D721Med (cell line): ENCODE measurements at regions not wholly inside any gene's neighbourhood (a gene's known extent, or its start where the extent isn't known, plus 50 kb on each side); places are given as distances from the start of the nearest gene placed in this dataset.

Experiments used
- DNase-seq: peaks from one replicate; pipeline ENCODE4 v3.0.0; 2011; ENCODE audit warnings: low spot score; ENCODE audit not compliant: insufficient read length
- FAIRE-seq: peaks from 2 replicates; lab custom pipeline; 2011; peaks lifted over from hg19 to GRCh38; lab: Jason Lieb, UNC
- CTCF ChIP-seq: IDR thresholded peaks from 2 replicates; pipeline ENCODE4 v1.5.1; 2012; ENCODE audit warnings: mild to moderate bottlenecking, control low read depth; ENCODE audit not compliant: insufficient read depth; ENCODE audit errors: missing control alignments

DNA sequence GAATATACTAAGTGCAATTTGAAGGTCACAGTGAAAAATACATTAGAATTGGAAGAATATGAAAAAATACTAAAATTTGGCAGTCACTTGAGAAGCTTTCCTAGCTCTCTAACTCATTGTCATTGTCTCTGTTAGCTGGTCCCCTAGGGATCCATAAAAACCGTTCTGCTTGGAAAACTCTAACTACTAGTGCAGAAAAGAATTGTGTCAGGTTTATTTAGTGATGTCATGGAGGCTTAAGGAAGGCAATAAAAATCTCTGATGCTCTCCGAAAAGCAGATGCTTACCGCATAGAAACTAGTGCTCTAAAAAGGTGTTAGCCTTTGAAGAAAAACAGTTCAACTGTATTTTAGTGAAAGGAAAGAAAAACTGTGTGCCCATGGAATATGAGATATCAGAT lies 150.1 kb upstream of the DLGAP1 start:
- no peak for TF ChIP-seq CTCF
- FAIRE-seq, result no peak
- DNase-seq, result no peak

DNA sequence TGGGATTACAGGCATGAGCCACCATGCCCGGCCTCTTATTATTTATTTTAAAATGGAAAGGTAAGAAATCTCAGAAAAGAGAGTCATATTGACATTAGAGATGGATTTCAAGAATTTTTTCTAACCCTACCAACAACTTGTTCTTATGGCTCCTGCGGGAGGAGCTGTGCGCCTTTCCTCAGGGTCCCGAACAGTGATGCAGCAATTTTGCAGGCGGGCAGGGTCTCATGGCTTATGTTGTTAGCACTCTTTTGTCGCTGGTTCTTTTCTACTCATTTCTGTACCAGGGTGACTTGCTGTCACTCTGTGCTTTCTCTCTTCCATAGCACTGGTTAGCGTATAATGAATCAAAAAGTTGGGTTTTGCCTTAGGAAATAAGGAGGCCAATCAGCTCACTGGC lies 148.8 kb upstream of the DLGAP1 start:
- no peak for DNase-seq
- no peak for TF ChIP-seq CTCF
- FAIRE-seq, result no peak

- no peak for FAIRE-seq
- TF ChIP-seq CTCF, result no peak
- DNase-seq, result no peak
These were observed 144.2 kb upstream of the DLGAP1 start for GRCh38 chr18:4599312-4599711.

- no peak for TF ChIP-seq CTCF
- DNase-seq (no peak), FAIRE-seq (no peak)
These were observed 142.2 kb upstream of the DLGAP1 start for GRCh38 chr18:4597301-4597700.

- DNase-seq, result no peak
- no peak for TF ChIP-seq CTCF
- FAIRE-seq, result no peak
These were observed 138.8 kb upstream of the DLGAP1 start for GRCh38 chr18:4593895-4594294.

GRCh38 chr18:4593459-4593858 lies 138.4 kb upstream of the DLGAP1 start:
- no peak for FAIRE-seq
- DNase-seq, result no peak
- no peak for TF ChIP-seq CTCF

DNA sequence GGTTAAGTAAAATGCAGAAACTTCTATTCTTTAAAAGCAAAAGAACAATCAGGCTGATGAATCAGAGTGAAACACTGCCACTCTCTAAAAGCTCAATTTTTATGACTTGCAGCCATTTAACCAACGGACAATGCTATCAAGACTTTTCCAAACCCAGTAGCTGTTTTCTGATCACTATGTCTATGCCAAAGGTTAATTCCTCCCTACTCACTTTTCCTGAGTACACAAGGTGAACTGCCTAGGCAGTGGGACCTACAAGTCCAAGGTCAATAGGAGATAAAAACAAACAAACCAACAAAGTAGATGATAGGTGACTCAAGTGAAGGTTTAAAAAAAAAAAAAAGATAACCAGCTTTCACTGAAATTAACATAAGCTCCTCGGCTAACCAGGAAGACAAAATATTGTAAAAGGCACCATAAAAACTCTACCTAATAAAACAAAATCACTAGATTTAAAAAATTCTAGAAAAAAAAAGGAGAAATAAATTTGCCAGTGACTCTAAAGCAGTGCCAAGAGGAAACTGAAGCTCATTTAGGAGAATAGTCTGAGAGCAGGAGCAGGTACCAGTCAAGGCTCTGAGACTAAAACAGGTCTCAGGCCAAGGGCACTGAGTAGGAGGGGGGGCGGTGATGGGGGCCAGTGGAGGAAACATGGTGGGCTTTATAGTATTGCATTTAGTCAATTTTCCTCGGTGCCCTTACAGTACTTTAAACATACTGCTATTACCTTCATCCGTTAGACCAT lies 134.1 kb upstream of the DLGAP1 start:
- FAIRE-seq (no peak), DNase-seq (no peak)
- no peak for TF ChIP-seq CTCF
